ENCODE measurements at regions not wholly inside any gene's neighbourhood (a gene's known extent, or its start where the extent isn't known, plus 50 kb on each side); places are given as distances from the start of the nearest gene placed in this dataset.
A peak's percentile ranks its signal among the peaks of the same experiment; 100 is the strongest.
"Not testable (repeated sequence)": the region's sequence is repeated elsewhere in the genome, so short reads cannot be mapped to it uniquely, and the experiment has no call there.

GRCh38 chr12:34215213-34215892 is 193.1 kb downstream of the ALG10 start:
- DNase-seq (ENCODE audit: low read depth, low spot score) = no peak
- in situ Hi-C loops (cut with HindIII; ENCODE audit: low pct_unique_long_range_greater_than_20kb, low sequenced_read_pairs) = no loop called here

GRCh38 chr12:34215893-34216285 is 193.6 kb downstream of the ALG10 start:
- DNase-seq (ENCODE audit: low read depth, low spot score) = no peak
- in situ Hi-C loops (cut with HindIII; ENCODE audit: low pct_unique_long_range_greater_than_20kb, low sequenced_read_pairs) = no loop called here

- in situ Hi-C loops (cut with HindIII; ENCODE audit: low pct_unique_long_range_greater_than_20kb, low sequenced_read_pairs) = no loop called here
- DNase-seq (ENCODE audit: low read depth, low spot score) = no peak
Measured at GRCh38 chr12:34217660-34218059, 195.4 kb downstream of the ALG10 start.

GRCh38 chr12:34218193-34219045 is 196.1 kb downstream of the ALG10 start:
- DNase-seq (ENCODE audit: low read depth, low spot score) = peak; percentile 81
- in situ Hi-C loops (cut with HindIII; ENCODE audit: low pct_unique_long_range_greater_than_20kb, low sequenced_read_pairs) = no loop called here

GRCh38 chr12:34219046-34219770 is 196.9 kb downstream of the ALG10 start:
- in situ Hi-C loops (cut with HindIII; ENCODE audit: low pct_unique_long_range_greater_than_20kb, low sequenced_read_pairs) = no loop called here
- DNase-seq (ENCODE audit: low read depth, low spot score) = no peak

GRCh38 chr12:34220079-34220478 is 197.8 kb downstream of the ALG10 start:
- in situ Hi-C loops (cut with HindIII; ENCODE audit: low pct_unique_long_range_greater_than_20kb, low sequenced_read_pairs); DNase-seq (ENCODE audit: low read depth, low spot score): not testable (repeated sequence)

GRCh38 chr12:34223640-34224039 is 201.3 kb downstream of the ALG10 start:
- in situ Hi-C loops (cut with HindIII; ENCODE audit: low pct_unique_long_range_greater_than_20kb, low sequenced_read_pairs) = no loop called here
- DNase-seq (ENCODE audit: low read depth, low spot score) = no peak

- in situ Hi-C loops (cut with HindIII; ENCODE audit: low pct_unique_long_range_greater_than_20kb, low sequenced_read_pairs); DNase-seq (ENCODE audit: low read depth, low spot score): not testable (repeated sequence)
Measured at GRCh38 chr12:34226044-34226443, 203.7 kb downstream of the ALG10 start.

- in situ Hi-C loops (cut with HindIII; ENCODE audit: low pct_unique_long_range_greater_than_20kb, low sequenced_read_pairs); DNase-seq (ENCODE audit: low read depth, low spot score): not testable (repeated sequence)
Measured at GRCh38 chr12:34228046-34228445, 205.8 kb downstream of the ALG10 start.

GRCh38 chr12:34229033-34229432 is 206.7 kb downstream of the ALG10 start:
- in situ Hi-C loops (cut with HindIII; ENCODE audit: low pct_unique_long_range_greater_than_20kb, low sequenced_read_pairs); DNase-seq (ENCODE audit: low read depth, low spot score): not testable (repeated sequence)

- DNase-seq (ENCODE audit: low read depth, low spot score) = no peak
- in situ Hi-C loops (cut with HindIII; ENCODE audit: low pct_unique_long_range_greater_than_20kb, low sequenced_read_pairs) = no loop called here
Measured at GRCh38 chr12:34233618-34234017, 211.3 kb downstream of the ALG10 start.

- in situ Hi-C loops (cut with HindIII; ENCODE audit: low pct_unique_long_range_greater_than_20kb, low sequenced_read_pairs) = no loop called here
- no peak for DNase-seq (ENCODE audit: low read depth, low spot score)
Measured at GRCh38 chr12:34236073-34236472, 213.8 kb downstream of the ALG10 start.

GRCh38 chr12:34244608-34245007 is 222.3 kb downstream of the ALG10 start:
- in situ Hi-C loops (cut with HindIII; ENCODE audit: low pct_unique_long_range_greater_than_20kb, low sequenced_read_pairs) = no loop called here
- DNase-seq (ENCODE audit: low read depth, low spot score) = no peak

GRCh38 chr12:34249271-34249670 is 227.0 kb downstream of the ALG10 start:
- no peak for DNase-seq (ENCODE audit: low read depth, low spot score)
- in situ Hi-C loops (cut with HindIII; ENCODE audit: low pct_unique_long_range_greater_than_20kb, low sequenced_read_pairs) = no loop called here

- in situ Hi-C loops (cut with HindIII; ENCODE audit: low pct_unique_long_range_greater_than_20kb, low sequenced_read_pairs) = not testable (repeated sequence)
Measured at GRCh38 chr12:34251879-34252278, 229.6 kb downstream of the ALG10 start.

GRCh38 chr12:34253674-34254073 is 231.4 kb downstream of the ALG10 start:
- DNase-seq (ENCODE audit: low read depth, low spot score) = no peak
- in situ Hi-C loops (cut with HindIII; ENCODE audit: low pct_unique_long_range_greater_than_20kb, low sequenced_read_pairs) = no loop called here

More at GRCh38 chr12:34251879-34252278, 229.6 kb downstream of the ALG10 start:
- DNase-seq (ENCODE audit: low read depth, low spot score) = not testable (repeated sequence)

- DNase-seq (ENCODE audit: low read depth, low spot score) = no peak
- in situ Hi-C loops (cut with HindIII; ENCODE audit: low pct_unique_long_range_greater_than_20kb, low sequenced_read_pairs) = no loop called here
Measured at GRCh38 chr12:34257093-34257492, 234.8 kb downstream of the ALG10 start.

- in situ Hi-C loops (cut with HindIII; ENCODE audit: low pct_unique_long_range_greater_than_20kb, low sequenced_read_pairs); DNase-seq (ENCODE audit: low read depth, low spot score): not testable (repeated sequence)
Measured at GRCh38 chr12:34262140-34262539, 239.8 kb downstream of the ALG10 start.

All from SK-MEL-5 (cell line).